Neural progenitor cell (in vitro differentiated cells): ENCODE measurements at regions not wholly inside any gene's neighbourhood (a gene's known extent, or its start where the extent isn't known, plus 50 kb on each side); places are given as distances from the start of the nearest gene placed in this dataset.

ENCODE experiments used
- EZH2 ChIP-seq: fragments of 200-600 bp; sonication (generic); IDR thresholded peaks from 2 replicates; pipeline ENCODE4 v1.6.1; 2017; ENCODE audit warnings: antibody characterized with exemption, mild to moderate bottlenecking, moderate library complexity
- EZH2phosphoT487 ChIP-seq: fragments of 200-600 bp; sonication (generic); IDR thresholded peaks from 2 replicates; pipeline ENCODE4 v1.6.1; 2017; ENCODE audit warnings: antibody characterized with exemption
- TF ChIP-seq, protein P1 (sequence below): fragments of 200-600 bp; sonication (generic); IDR thresholded peaks from 2 replicates; pipeline ENCODE4 v1.5.1; 2017; ENCODE audit warnings: antibody characterized with exemption, mild to moderate bottlenecking

DNA sequence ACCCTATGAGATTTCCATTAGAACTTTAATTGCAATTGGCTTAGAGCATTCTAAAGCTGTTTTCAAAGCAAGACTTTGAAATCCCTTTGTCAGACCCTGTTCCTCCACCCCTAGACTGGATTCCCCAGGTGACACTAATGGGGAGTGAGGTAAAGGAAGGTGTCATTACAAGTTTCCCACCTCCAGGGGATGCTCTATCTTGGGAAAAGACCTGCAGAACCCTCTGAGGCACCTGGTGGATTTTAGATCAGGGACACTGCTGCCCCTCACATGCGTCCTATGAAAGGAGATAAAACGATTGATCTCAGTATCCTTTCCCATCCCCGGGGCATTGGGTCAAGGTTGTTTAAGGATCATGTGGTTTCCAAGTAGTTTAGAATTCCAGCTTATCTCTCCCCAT is 80.3 kb upstream of the RGS4 start:
- TF ChIP-seq, protein P1, sequence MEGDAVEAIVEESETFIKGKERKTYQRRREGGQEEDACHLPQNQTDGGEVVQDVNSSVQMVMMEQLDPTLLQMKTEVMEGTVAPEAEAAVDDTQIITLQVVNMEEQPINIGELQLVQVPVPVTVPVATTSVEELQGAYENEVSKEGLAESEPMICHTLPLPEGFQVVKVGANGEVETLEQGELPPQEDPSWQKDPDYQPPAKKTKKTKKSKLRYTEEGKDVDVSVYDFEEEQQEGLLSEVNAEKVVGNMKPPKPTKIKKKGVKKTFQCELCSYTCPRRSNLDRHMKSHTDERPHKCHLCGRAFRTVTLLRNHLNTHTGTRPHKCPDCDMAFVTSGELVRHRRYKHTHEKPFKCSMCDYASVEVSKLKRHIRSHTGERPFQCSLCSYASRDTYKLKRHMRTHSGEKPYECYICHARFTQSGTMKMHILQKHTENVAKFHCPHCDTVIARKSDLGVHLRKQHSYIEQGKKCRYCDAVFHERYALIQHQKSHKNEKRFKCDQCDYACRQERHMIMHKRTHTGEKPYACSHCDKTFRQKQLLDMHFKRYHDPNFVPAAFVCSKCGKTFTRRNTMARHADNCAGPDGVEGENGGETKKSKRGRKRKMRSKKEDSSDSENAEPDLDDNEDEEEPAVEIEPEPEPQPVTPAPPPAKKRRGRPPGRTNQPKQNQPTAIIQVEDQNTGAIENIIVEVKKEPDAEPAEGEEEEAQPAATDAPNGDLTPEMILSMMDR: peak; percentile 35
- no peak for TF ChIP-seq EZH2
- no peak for TF ChIP-seq EZH2phosphoT487
